Uterus (tissue), 2 donors: ENCODE measurements at regions not wholly inside any gene's neighbourhood (a gene's known extent, or its start where the extent isn't known, plus 50 kb on each side); places are given as distances from the start of the nearest gene placed in this dataset.

Source experiments
- CTCF ChIP-seq, 4 experiments: fragments of 200-600 bp in 2 of 4; fragments of 450-650 bp in 2 of 4; sonication (generic) in 2 of 4; IDR thresholded peaks; one replicate each; pipeline ENCODE4 v1.5.1; 2016 to 2019; ENCODE audit warnings: antibody characterized with exemption in 4 of 4, mild to moderate bottlenecking in 2 of 4, moderate library complexity in 1 of 4
- POLR2A ChIP-seq, 2 donors: fragments of 450-650 bp; IDR thresholded peaks; one replicate each; pipeline ENCODE4 v1.6.1; 2016; ENCODE audit warnings: antibody characterized with exemption in 2 of 2, mild to moderate bottlenecking in 1 of 2, moderate library complexity in 1 of 2

GRCh38 chrX:124238268-124238667 is 94.2 kb upstream of the TEX13D start:
- TF ChIP-seq CTCF (IDR thresholded peaks at IDR 0.05) (no peak), POLR2A (IDR thresholded peaks at IDR 0.05) (no peak)
